SK-N-SH treated with all-trans-retinoic acid at 6 μM for 48 hours (cell line): ENCODE measurements at regions not wholly inside any gene's neighbourhood (a gene's known extent, or its start where the extent isn't known, plus 50 kb on each side); places are given as distances from the start of the nearest gene placed in this dataset.

Source experiments
- ARNTL ChIP-seq: fragments of 450-650 bp; formaldehyde crosslinking; IDR thresholded peaks from 2 replicates; pipeline ENCODE4 v1.5.0; 2020; ENCODE audit warnings: low read depth, mild to moderate bottlenecking, moderate library complexity, borderline replicate concordance
- CSDC2 ChIP-seq: fragments of 250-450 bp; sonication (Bioruptor Pico); IDR thresholded peaks from 2 replicates; pipeline ENCODE4 v1.5.0; 2020; ENCODE audit warnings: mild to moderate bottlenecking, moderate library complexity
- ISL1 ChIP-seq: fragments of 250-450 bp; sonication (Bioruptor Pico); IDR thresholded peaks from 2 replicates; pipeline ENCODE4 v2.1.2; 2022; ENCODE audit warnings: mild to moderate bottlenecking, moderate library complexity
- OSR1 ChIP-seq: fragments of 250-450 bp; sonication (Bioruptor Pico); IDR thresholded peaks from 2 replicates; pipeline ENCODE4 v1.8.0; 2022; ENCODE audit warnings: moderate library complexity, mild to moderate bottlenecking, inconsistent platforms
- SNAI2 ChIP-seq: fragments of 250-450 bp; sonication (Bioruptor Pico); IDR thresholded peaks from 2 replicates; pipeline ENCODE4 v1.5.0; 2020; ENCODE audit warnings: mild to moderate bottlenecking, moderate library complexity
- ZC3H10 ChIP-seq: fragments of 250-450 bp; sonication (Bioruptor Pico); IDR thresholded peaks from 2 replicates; pipeline ENCODE4 v1.5.1; 2021; ENCODE audit warnings: mild to moderate bottlenecking, moderate library complexity
- ZFP3 ChIP-seq: fragments of 250-450 bp; sonication (Bioruptor Pico); IDR thresholded peaks from 2 replicates; pipeline ENCODE4 v1.5.0; 2020; ENCODE audit warnings: mild to moderate bottlenecking, moderate library complexity
- ZFP30 ChIP-seq: fragments of 450-650 bp; formaldehyde crosslinking; IDR thresholded peaks from 2 replicates; pipeline ENCODE4 v1.5.0; 2022; ENCODE audit warnings: mild to moderate bottlenecking, moderate library complexity
- ZNF565 ChIP-seq: fragments of 450-650 bp; formaldehyde crosslinking; conservative IDR thresholded peaks from 2 replicates; pipeline ENCODE4 v1.5.0; 2020; ENCODE audit warnings: low read depth, mild to moderate bottlenecking, moderate library complexity
- TF ChIP-seq, protein P1 (sequence below): fragments of 250-450 bp; sonication (Bioruptor Pico); IDR thresholded peaks from 2 replicates; pipeline ENCODE4 v1.8.0; 2020; ENCODE audit warnings: mild to moderate bottlenecking, moderate library complexity, borderline replicate concordance
- TF ChIP-seq, protein P2 (sequence below): fragments of 250-450 bp; sonication (Bioruptor Pico); IDR thresholded peaks from 2 replicates; pipeline ENCODE4 v1.8.0; 2021; ENCODE audit warnings: low read depth, mild to moderate bottlenecking, moderate library complexity, borderline replicate concordance

DNA sequence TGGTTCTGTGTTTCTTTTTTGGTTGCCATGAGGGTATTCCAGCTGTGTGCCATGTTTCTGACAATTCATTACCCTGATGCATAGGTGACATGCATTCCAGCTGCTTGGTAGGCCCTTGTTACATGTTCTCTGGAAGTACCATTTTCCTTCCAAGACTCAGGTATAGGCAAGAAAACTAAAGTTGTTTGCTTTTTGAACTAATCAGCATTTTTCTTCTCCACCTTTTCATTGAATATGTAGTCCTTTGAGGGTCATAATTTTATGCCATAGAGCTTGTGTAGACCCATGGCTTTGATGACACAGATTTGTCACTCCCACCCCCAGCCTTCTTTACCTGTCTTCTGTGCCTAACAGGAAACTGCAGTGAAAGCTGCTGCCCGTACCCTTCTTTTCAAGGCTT lies 339.2 kb downstream of the MED10 start:
- TF ChIP-seq ZFP3 (CRISPR knock-in tag) (no peak), OSR1 (no peak), ZFP30 (CRISPR knock-in tag) (no peak), ZNF565 (CRISPR knock-in tag) (no peak), ZC3H10 (CRISPR knock-in tag) (no peak), ISL1 (CRISPR knock-in tag) (no peak), CSDC2 (CRISPR knock-in tag) (no peak), SNAI2 (CRISPR knock-in tag) (no peak), ARNTL (no peak)
- TF ChIP-seq, protein P1, sequence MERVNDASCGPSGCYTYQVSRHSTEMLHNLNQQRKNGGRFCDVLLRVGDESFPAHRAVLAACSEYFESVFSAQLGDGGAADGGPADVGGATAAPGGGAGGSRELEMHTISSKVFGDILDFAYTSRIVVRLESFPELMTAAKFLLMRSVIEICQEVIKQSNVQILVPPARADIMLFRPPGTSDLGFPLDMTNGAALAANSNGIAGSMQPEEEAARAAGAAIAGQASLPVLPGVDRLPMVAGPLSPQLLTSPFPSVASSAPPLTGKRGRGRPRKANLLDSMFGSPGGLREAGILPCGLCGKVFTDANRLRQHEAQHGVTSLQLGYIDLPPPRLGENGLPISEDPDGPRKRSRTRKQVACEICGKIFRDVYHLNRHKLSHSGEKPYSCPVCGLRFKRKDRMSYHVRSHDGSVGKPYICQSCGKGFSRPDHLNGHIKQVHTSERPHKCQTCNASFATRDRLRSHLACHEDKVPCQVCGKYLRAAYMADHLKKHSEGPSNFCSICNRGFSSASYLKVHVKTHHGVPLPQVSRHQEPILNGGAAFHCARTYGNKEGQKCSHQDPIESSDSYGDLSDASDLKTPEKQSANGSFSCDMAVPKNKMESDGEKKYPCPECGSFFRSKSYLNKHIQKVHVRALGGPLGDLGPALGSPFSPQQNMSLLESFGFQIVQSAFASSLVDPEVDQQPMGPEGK (CRISPR knock-in tag): no peak
- TF ChIP-seq, protein P2, sequence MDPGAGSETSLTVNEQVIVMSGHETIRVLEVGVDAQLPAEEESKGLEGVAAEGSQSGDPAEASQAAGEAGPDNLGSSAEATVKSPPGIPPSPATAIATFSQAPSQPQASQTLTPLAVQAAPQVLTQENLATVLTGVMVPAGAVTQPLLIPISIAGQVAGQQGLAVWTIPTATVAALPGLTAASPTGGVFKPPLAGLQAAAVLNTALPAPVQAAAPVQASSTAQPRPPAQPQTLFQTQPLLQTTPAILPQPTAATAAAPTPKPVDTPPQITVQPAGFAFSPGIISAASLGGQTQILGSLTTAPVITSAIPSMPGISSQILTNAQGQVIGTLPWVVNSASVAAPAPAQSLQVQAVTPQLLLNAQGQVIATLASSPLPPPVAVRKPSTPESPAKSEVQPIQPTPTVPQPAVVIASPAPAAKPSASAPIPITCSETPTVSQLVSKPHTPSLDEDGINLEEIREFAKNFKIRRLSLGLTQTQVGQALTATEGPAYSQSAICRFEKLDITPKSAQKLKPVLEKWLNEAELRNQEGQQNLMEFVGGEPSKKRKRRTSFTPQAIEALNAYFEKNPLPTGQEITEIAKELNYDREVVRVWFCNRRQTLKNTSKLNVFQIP (CRISPR knock-in tag): no peak
